ENCODE measurements at regions not wholly inside any gene's neighbourhood (a gene's known extent, or its start where the extent isn't known, plus 50 kb on each side); places are given as distances from the start of the nearest gene placed in this dataset.

DNA sequence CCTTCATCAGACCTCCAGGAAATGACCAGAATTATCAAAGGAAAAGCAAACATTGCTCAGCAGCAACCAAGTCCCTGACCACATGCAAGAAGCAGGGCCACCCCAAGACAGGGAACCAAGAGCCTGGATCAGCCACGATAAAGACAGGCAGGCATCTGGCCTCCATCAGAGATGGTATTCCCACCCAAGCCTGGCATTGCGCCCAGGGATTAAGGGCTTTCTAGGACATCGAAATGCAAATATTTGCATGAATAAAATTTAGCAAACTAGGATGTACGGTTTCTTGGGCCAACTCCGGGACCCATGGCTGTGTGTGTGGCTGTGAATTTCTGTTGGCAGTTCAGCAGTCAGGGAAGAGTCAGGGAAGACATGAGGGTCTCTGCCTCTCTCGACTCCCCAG is 241.4 kb upstream of the DYNLRB2 start:
- DNase-seq, result no peak

DNA sequence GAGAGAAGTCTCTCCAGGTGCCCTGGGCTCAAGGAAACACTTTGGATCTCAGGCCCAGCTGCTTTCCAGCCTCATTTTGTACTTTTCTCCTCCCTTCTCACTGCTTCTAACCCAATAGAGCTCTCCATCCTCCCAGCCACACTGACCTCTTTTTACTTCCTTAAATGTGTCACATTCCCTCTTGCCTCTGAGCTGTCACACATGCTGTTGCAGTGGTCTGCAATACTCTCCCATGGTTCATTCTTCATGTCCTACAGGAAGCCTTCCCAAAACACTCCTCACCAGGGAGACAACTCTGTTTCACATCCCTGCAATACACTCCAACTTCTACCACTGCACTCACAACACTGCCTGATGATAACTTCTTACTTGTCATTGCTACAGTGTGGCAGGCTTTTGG is 242.1 kb upstream of the DYNLRB2 start:
- no peak for DNase-seq

DNA sequence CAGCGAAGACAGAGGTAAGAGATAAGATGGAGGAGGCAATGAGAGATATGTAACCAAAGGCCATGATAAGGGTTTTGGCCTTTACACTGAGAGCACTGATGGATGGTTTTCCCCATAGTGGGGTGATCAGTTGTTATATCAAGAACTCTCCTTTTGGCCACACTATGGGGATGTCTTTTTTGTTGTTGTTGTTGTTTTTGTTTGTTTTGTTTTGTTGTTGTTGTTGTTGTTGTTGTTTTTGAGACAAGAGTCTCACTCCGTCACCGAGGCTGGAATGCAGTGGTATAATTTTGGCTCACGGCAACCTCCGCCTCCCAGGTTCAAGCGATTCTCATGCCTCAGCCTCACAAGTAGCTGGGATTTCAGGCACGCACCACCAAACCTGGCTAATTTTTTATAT is 244.8 kb upstream of the DYNLRB2 start:
- no peak for DNase-seq

DNA sequence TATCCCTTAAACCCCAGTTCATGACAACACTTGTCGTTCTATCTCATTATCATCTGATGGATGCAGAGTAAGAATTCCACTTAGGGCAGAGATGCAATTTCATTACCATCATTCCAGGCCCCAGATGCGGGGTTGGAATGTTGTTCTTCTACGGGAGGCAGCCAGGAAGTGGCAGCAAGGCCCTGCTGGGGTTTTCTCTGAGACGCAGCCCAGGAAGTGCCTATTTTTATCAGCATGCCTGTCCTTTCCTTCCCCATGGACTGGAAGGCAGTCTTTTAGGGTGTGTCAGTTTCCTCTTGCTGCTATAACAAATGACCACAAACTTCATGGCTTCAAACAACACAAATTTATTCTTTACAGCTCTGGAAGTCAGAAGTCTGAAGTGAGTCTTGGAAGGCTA is 246.6 kb upstream of the DYNLRB2 start:
- DNase-seq, result no peak

DNA sequence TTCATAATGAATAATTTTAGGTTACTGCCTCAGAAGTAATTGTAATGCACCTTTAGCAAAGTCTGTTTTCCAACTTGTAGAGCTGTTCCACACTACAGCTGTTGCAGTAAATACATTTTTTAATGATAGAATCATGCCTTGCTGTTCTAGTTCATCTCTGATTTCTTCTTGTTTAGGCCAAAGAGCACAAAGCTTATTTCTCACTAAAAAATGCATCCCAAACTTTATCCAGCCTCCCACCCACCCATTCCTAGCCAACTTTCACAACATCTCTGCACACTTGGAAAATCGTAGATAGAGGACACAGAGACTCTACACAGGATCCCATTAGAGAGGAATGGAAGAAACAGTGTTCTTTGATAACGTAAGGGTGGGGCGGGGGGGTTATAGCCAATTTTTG is 252.2 kb upstream of the DYNLRB2 start:
- DNase-seq, result no peak

DNA sequence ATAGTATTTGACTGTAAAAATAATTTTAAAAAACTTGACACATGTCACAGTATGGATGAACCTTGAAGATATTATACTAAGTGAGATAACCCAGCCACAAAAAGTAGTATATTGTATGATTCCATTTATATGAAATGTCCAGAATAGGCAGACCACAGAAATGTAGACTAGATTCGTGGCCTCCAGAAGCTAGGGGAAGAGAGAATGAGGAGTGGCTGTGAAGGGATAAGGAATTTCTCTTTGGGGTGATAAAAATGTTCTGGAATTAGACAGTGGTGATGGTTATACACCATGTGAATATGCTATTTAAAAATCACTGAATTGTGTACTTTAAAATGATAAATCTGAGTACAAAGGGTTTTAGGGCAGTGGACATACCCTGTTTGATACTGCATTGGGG is 253.1 kb upstream of the DYNLRB2 start:
- no peak for DNase-seq

DNA sequence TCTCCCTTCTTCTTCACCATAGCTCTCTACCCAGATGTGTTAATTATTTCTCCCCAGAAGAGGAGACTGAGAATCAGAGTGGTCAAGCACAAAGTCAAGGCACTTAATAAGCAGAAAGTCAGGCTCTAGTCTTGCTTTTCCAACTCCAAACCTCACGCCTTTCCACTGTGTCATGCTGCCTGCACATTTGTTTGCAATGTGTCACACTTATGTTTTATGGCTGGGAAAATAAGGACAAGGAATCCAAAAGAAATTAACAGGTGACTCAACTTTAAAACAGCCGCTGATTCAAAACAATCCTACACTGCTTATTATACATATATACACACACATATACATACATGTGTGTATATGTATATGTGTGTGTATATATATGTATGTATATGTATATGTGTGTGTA is 255.7 kb upstream of the DYNLRB2 start:
- DNase-seq, result no peak

DNA sequence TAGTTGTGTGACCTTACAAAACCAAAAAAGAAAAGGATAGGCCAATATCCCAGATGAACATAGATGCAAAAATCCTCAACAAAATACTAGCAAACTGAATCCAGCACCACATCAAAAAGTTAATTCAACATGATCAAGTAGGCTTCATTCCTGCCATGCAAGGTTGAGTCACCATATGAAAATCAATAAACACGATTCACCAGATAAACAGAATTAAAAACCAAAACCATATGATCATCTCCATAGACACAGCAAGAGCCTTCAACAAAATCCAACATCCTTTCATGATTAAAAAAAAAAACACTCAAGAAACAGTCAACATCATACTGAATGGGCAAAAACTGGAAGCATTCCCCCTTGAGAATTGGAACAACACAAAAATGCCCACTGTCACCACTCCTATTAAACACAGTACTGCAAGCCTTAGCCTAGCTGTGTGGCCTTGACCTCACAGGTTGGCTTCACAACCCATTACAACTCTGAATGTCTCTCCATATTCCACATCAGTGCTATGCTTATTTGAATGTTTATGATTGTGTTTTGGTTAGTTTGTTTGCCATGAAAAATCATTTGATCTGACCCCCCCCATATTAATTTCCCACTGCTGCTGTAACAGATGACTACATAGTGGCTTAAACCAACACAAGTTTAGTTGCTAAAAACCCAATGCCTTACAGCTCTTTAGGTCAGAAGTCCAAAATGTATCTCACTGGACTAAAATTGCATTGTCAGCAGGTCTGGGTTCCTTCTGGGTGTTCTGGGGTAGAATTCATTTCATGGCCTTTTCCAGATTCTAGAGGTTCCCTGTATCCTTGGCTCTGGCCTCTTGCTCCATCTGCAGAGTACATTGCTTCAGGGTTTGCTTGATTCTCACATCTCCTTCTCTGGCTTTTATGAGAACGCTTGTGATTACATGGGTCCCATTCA is 257.1 kb upstream of the DYNLRB2 start:
- no peak for DNase-seq

- no peak for DNase-seq
Measured at GRCh38 chr16:80280557-80280956, 260.2 kb upstream of the DYNLRB2 start.

DNA sequence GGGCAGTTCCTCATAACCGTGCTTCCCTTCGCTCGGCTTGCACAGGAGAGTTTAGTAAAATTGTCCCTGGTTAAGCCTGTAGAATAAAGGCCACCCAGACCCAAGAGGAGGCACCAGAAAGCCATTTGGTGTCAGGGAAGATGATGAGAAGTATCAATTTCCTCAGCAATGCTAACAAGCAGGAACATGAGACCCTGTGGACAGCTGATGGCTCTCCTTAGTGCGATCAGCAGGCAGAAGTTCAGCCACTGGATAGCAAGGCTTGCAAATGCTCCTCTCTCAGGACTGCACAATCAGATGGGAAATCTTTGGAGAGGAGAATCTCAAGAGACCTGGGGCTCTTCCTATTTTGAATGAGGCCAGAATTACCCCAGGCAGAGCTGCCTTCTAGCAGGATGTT is 261.1 kb upstream of the DYNLRB2 start:
- DNase-seq, result no peak

DNA sequence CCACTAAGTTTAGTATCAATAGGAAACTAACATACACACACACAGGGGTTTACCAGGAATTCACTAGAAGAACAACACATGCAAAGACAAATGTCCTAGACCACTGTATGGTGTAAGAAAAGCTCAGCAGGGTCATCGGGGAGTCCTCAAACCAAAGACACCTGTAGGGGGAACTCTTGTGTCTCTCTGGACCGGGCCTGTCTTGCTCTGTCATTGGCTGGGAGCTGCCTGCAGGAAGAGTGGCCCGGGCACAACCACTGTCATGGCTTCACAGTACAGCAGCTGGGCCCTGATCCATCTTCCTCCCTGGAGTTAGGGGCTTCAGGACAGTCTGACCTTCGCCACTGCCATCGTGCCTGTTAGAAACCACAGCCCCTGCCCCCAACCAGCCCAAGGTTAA is 263.6 kb upstream of the DYNLRB2 start:
- no peak for DNase-seq

GRCh38 chr16:80274576-80275191 is 266.1 kb upstream of the DYNLRB2 start:
- DNase-seq, result no peak

DNA sequence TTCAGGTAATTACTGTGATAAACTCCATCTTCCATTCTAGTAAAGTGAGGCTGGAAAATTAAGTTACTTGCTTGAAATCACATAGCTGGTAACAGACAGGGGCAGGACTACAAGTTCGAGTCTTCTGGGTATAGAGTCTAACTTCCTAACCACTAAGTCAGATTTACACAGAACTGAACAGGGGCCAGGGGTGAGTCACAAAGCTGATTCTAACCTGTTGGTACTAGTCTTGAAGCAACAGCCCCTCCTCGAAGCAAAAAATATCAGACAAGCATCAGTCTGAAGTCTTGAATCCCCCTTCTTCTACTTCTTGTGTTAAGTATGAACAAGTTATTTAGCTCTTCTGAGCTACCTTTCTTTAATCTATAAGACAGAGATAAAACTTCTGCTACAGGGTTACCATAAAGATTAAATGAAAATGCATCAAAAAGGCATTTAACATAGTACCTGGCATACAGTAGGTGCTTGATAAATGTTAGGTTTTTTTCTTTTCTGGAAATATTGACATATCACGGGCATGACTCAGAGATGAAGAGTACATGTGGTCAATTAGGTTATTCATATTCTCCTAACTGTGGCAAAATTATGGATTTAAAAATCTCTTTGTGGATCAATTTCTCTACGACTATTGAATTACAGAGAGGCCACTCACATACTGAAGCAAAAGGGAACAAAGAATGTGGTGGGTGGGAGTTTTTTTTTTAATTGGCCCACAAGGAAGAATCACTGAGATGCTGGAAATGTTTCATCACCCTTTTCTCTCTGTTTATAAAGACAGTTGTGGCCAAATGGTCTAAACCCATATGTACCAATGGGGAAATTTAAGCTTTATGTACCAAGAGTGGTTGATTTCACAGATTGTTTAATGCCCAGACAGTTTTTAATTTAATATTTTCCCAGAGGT is 266.9 kb upstream of the DYNLRB2 start:
- no peak for DNase-seq

DNA sequence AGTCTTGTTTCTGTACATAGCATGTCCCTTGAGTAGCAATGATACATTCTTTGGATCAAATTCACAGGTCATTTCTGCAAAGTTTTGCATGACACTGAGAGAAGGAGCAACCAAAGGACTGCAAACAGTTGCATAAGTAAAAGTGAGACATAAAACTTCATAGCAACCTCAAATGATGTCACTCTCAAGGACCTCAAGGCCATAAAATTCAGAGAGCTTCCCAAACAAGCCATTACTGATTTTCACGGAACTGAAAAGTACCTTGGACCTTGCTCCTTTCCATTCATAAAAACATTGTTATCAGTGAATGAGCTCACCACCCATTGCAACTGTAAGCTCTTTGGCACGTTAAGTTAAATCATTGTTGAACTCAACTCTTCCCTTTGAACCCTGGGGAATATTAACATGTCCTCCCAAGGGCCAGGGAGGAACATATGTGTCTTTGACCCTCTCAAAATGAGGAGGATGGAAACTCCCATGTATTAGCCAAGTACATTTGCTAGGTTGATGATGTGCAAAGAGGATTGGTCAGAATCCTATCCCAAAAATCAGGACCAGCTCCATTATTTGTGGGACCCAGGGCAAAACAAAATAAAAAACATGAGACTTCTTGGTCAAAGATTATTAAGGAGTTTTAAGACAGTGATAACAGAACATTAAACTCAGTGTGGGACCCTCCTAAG is 275.0 kb upstream of the DYNLRB2 start:
- DNase-seq, result no peak

- no peak for DNase-seq
Measured at GRCh38 chr16:80263848-80264694, 276.7 kb upstream of the DYNLRB2 start.

GRCh38 chr16:80263181-80263823 is 277.5 kb upstream of the DYNLRB2 start:
- no peak for DNase-seq

- DNase-seq, result no peak
Measured at GRCh38 chr16:80260906-80261311, 279.9 kb upstream of the DYNLRB2 start.

- no peak for DNase-seq
Measured at GRCh38 chr16:80259290-80259805, 281.4 kb upstream of the DYNLRB2 start.

DNA sequence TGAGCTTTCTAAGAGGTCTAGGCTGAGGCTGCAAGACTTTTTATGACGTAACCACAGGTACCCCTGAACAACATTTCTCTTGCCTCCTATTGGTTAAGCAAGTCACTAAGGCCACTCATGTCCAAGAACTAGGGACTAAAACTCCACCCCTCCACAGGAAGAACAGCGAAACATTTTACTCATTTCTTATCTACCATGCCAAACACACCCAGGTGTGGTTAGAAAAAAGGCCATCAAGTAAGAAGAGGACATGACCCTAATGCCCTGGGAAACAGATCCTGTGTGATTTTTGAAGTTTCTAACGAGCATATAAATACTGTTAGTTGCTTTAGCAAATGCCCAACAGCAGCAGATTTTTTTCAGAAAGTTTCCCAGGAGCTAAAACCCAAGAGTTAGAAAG is 282.4 kb upstream of the DYNLRB2 start:
- no peak for DNase-seq

- DNase-seq, result no peak
Measured at GRCh38 chr16:80254970-80255369, 285.8 kb upstream of the DYNLRB2 start.

DNA sequence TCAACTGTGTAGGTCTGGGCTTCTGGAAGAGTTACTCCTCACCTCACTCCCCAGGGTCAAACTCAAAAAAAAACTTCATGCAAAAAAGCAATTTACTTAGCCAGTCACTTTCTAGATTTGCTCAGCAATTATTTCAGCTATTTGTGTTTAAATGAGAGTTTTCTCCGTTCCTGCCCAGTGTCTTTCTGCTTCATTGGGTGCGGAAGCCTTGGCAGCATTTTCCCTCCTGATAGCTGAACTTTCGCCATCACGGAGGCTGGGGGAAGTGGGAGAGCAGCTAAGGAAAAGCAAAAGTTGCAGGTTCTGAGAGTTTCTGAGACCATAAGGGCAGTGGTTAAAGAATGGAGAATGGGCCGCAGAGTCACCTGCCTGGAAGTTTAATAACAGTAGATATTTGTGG is 287.1 kb upstream of the DYNLRB2 start:
- DNase-seq, result no peak

Measured in NCI-H1092 treated with DMSO at 0.1 percent for 48 hours (cell line).